ENCODE measurements at regions not wholly inside any gene's neighbourhood (a gene's known extent, or its start where the extent isn't known, plus 50 kb on each side); places are given as distances from the start of the nearest gene placed in this dataset.
"Not testable (repeated sequence)": the region's sequence is repeated elsewhere in the genome, so short reads cannot be mapped to it uniquely, and the experiment has no call there.

GRCh38 chr2:195537811-195538210 is 119.2 kb upstream of the SLC39A10 start:
- DNase-seq, result no peak

GRCh38 chr2:195536906-195537305 is 120.1 kb upstream of the SLC39A10 start:
- no peak for DNase-seq

- DNase-seq, result no peak
These were observed 121.0 kb upstream of the SLC39A10 start for GRCh38 chr2:195535911-195536522.

- no peak for DNase-seq
These were observed 122.1 kb upstream of the SLC39A10 start for GRCh38 chr2:195534971-195535370.

GRCh38 chr2:195533771-195534642 is 123.0 kb upstream of the SLC39A10 start:
- DNase-seq, result peak in 2 of 3 donors; percentile 17 to 78

- DNase-seq, result no peak
These were observed 124.3 kb upstream of the SLC39A10 start for GRCh38 chr2:195532628-195533271.

- no peak for DNase-seq
These were observed 124.8 kb upstream of the SLC39A10 start for GRCh38 chr2:195532255-195532627.

GRCh38 chr2:195531754-195532153 is 125.3 kb upstream of the SLC39A10 start:
- peak in 1 of 3 donors; percentile 54 for DNase-seq

GRCh38 chr2:195523242-195523641 is 133.8 kb upstream of the SLC39A10 start:
- DNase-seq, result not testable (repeated sequence)

GRCh38 chr2:195521589-195521988 is 135.4 kb upstream of the SLC39A10 start:
- DNase-seq, result no peak

GRCh38 chr2:195520671-195521155 is 136.3 kb upstream of the SLC39A10 start:
- peak in 1 of 3 donors; percentile 82 for DNase-seq

- no peak for DNase-seq
These were observed 141.5 kb upstream of the SLC39A10 start for GRCh38 chr2:195515551-195515950.

GRCh38 chr2:195514365-195514764 is 142.7 kb upstream of the SLC39A10 start:
- no peak for DNase-seq

GRCh38 chr2:195513119-195513518 is 143.9 kb upstream of the SLC39A10 start:
- no peak for DNase-seq

- no peak for DNase-seq
These were observed 147.5 kb upstream of the SLC39A10 start for GRCh38 chr2:195509551-195509950.

- no peak for DNase-seq
These were observed 148.9 kb upstream of the SLC39A10 start for GRCh38 chr2:195508139-195508455.

GRCh38 chr2:195507447-195508138 is 149.4 kb upstream of the SLC39A10 start:
- DNase-seq, result no peak

GRCh38 chr2:195505701-195506100 is 151.3 kb upstream of the SLC39A10 start:
- no peak for DNase-seq

GRCh38 chr2:195503208-195503607 is 153.8 kb upstream of the SLC39A10 start:
- DNase-seq, result no peak

GRCh38 chr2:195501746-195502145 is 155.3 kb upstream of the SLC39A10 start:
- no peak for DNase-seq

GRCh38 chr2:195500879-195501278 is 156.1 kb upstream of the SLC39A10 start:
- DNase-seq, result no peak

- DNase-seq, result peak in 1 of 3 donors; percentile 27
These were observed 158.1 kb upstream of the SLC39A10 start for GRCh38 chr2:195498839-195499490.
